HCT116 (cell line): ENCODE measurements at regions not wholly inside any gene's neighbourhood (a gene's known extent, or its start where the extent isn't known, plus 50 kb on each side); places are given as distances from the start of the nearest gene placed in this dataset.

Experiments
- ATAC-seq: fragments of 200-7000 bp; cut with Tn5 transposase; 2 replicates; pipeline ENCODE4 v1.9.1; 2020; ENCODE audit warnings: mild to moderate bottlenecking, moderate library complexity
- BruUV-seq: library from RNA; stranded (reverse); fragments of 400-500 nt; replicated peaks from 2 replicates; lab custom pipeline; 2021; lab: Mats Ljungman, UMichigan
- CTCF ChIA-PET: fragments of 300-600 bp; sonication (Branson Sonifier 250); formaldehyde crosslinking; loops from one replicate; lab custom pipeline; 2021; ENCODE audit warnings: antibody characterized with exemption; lab: Charles Lee
- POLR2A ChIA-PET: fragments of 300-600, 350-600 bp; sonication (Branson Sonifier 250); formaldehyde crosslinking; loops from one replicate; lab custom pipeline; 2021; ENCODE audit warnings: antibody characterized with exemption; lab: Charles Lee
- RAD21 ChIA-PET, 2 experiments: fragments of 300-600 bp; sonication (Branson Sonifier 250); formaldehyde crosslinking; loops; one replicate each; lab custom pipeline; 2023; ENCODE audit warnings: low total read pairs in 2 of 2; ENCODE audit not compliant: uncharacterized antibody in 2 of 2, unreplicated experiment in 2 of 2, low non-redundant PET in 1 of 2; lab: Charles Lee
- DNase-seq: peaks from one replicate; pipeline ENCODE4 v3.0.0-alpha.2; 2010; ENCODE audit warnings: low read depth, low spot score
- H2AFZ ChIP-seq: fragments of 200-600 bp; shearing (Covaris generic), sonication (generic); 2 replicates; pipeline ENCODE4 v1.6.1; 2017; ENCODE audit warnings: low read depth, mixed run types, mixed read lengths, antibody characterized with exemption, low read length; ENCODE audit not compliant: poor library complexity, severe bottlenecking
- H3K27ac ChIP-seq: 2 replicates; pipeline ENCODE4 v1.5.1; 2012; ENCODE audit warnings: low read depth, low read length
- H3K27me3 ChIP-seq: fragments of 200-600 bp; sonication (generic); 2 replicates; pipeline ENCODE4 v1.6.1; 2016; ENCODE audit warnings: mixed run types, low read length, mixed read lengths; ENCODE audit not compliant: insufficient read depth
- H3K36me3 ChIP-seq, 2 experiments: fragments of 200-500 bp in 1 of 2; fragments of 200-600 bp in 1 of 2; sonication (Bioruptor generic) in 1 of 2; sonication (generic) in 1 of 2; 2 replicates each; pipeline versions ENCODE4 v1.5.1 to v1.6.1; 2014 to 2016; ENCODE audit warnings: low read length in 2 of 2, inconsistent platforms in 1 of 2, mixed read lengths in 1 of 2, mixed run types in 1 of 2; ENCODE audit not compliant: insufficient read depth in 2 of 2, control insufficient read depth in 1 of 2
- H3K4me1 ChIP-seq, 2 experiments: fragments of 200-600 bp in 1 of 2; sonication (generic) in 1 of 2; 2 replicates each; pipeline versions ENCODE4 v1.5.1 to v1.6.1; 2012 to 2017; ENCODE audit warnings: low read length in 2 of 2, inconsistent platforms in 1 of 2, mild to moderate bottlenecking in 1 of 2, mixed read lengths in 1 of 2, mixed run types in 1 of 2, moderate library complexity in 1 of 2; ENCODE audit not compliant: insufficient read depth in 2 of 2, control insufficient read depth in 1 of 2
- H3K4me2 ChIP-seq: fragments of 200-600 bp; sonication (generic); 2 replicates; pipeline ENCODE4 v1.6.1; 2017; ENCODE audit warnings: mixed run types, low read length, mixed read lengths
- H3K4me3 ChIP-seq, 2 experiments: fragments of 200-600 bp in 1 of 2; sonication (generic) in 1 of 2; replicated peaks in 1 of 2; 2 replicates each; pipeline ENCODE4 v1.5.1; 2011 to 2016; ENCODE audit warnings: low read length in 2 of 2, control low read depth in 1 of 2, low read depth in 1 of 2, mild to moderate bottlenecking in 1 of 2, mixed read lengths in 1 of 2, mixed run types in 1 of 2
- H3K79me2 ChIP-seq: fragments of 200-600 bp; sonication (generic); 2 replicates; pipeline ENCODE4 v1.6.1; 2017; ENCODE audit warnings: mild to moderate bottlenecking, mixed run types, low read length, moderate library complexity, mixed read lengths; ENCODE audit not compliant: insufficient read depth
- H3K9ac ChIP-seq: fragments of 200-600 bp; sonication (generic); 2 replicates; pipeline ENCODE4 v1.6.1; 2016; ENCODE audit warnings: low read length, mixed read lengths
- H3K9me2 ChIP-seq: fragments of 200-600 bp; sonication (generic), shearing (Covaris generic); 2 replicates; pipeline ENCODE4 v1.6.1; 2017; ENCODE audit warnings: mixed run types, mild to moderate bottlenecking, moderate library complexity; ENCODE audit not compliant: insufficient read depth
- H3K9me3 ChIP-seq, 2 experiments: fragments of 200-500 bp in 1 of 2; fragments of 200-600 bp in 1 of 2; sonication (Bioruptor generic) in 1 of 2; sonication (generic) in 1 of 2; 2 replicates each; pipeline ENCODE4 v1.6.1; 2014 to 2017; ENCODE audit warnings: low read length in 2 of 2, mixed read lengths in 2 of 2, inconsistent platforms in 1 of 2, low read depth in 1 of 2, mild to moderate bottlenecking in 1 of 2, mixed run types in 1 of 2, moderate library complexity in 1 of 2; ENCODE audit not compliant: control insufficient read depth in 1 of 2, insufficient read depth in 1 of 2
- H4K20me1 ChIP-seq: fragments of 200-600 bp; sonication (generic), shearing (Covaris generic); 2 replicates; pipeline ENCODE4 v1.6.1; 2017; ENCODE audit warnings: mixed run types, mild to moderate bottlenecking, moderate library complexity; ENCODE audit not compliant: insufficient read depth
- CEBPB ChIP-seq: IDR thresholded peaks from 2 replicates; pipeline ENCODE4 v1.6.1; 2012; ENCODE audit warnings: low read depth
- ELF1 ChIP-seq: IDR thresholded peaks from 2 replicates; pipeline ENCODE4 v1.6.1; 2012; ENCODE audit warnings: low read depth, borderline replicate concordance
- FOSL1 ChIP-seq: IDR thresholded peaks from 2 replicates; pipeline ENCODE4 v1.6.1; 2012; ENCODE audit warnings: low read depth
- JUND ChIP-seq: IDR thresholded peaks from 2 replicates; pipeline ENCODE4 v1.6.1; 2012
- POLR2A ChIP-seq: IDR thresholded peaks from 2 replicates; pipeline ENCODE4 v1.7.0; 2011; ENCODE audit warnings: borderline replicate concordance; ENCODE audit not compliant: insufficient read depth, insufficient read length; ENCODE audit errors: extremely low read depth
- RAD21 ChIP-seq: IDR thresholded peaks from 2 replicates; pipeline ENCODE4 v1.6.1; 2012; ENCODE audit warnings: low read depth, mild to moderate bottlenecking
- SRF ChIP-seq: IDR thresholded peaks from 2 replicates; pipeline ENCODE4 v1.6.1; 2012; ENCODE audit warnings: low read depth
- TCF7L2 ChIP-seq: IDR thresholded peaks from 2 replicates; pipeline ENCODE4 v1.7.0; 2011; ENCODE audit warnings: borderline replicate concordance, inconsistent platforms; ENCODE audit not compliant: insufficient read depth, insufficient read length; ENCODE audit errors: extremely low read depth
- ZNF274 ChIP-seq: fragments of 200-500 bp; sonication (Bioruptor generic); IDR thresholded peaks from 2 replicates; pipeline ENCODE4 v1.6.1; 2014; ENCODE audit warnings: mild to moderate bottlenecking, low read depth, low read length, inconsistent platforms
- intact Hi-C: fragments of 100-400 bp; cut with micrococcal nuclease; formaldehyde crosslinking; loops from 2 replicates; pipeline ENCODE4 v1.10.0; 2022
- TF ChIP-seq, protein P1 (sequence below), 3 experiments: fragments of 200-600 bp in 1 of 3; sonication (generic) in 1 of 3; IDR thresholded peaks in 2 of 3; conservative IDR thresholded peaks in 1 of 3; 2 replicates each; pipeline ENCODE4 v1.5.1; 2012 to 2017; ENCODE audit warnings: low read depth in 2 of 3, low read length in 2 of 3, antibody characterized with exemption in 1 of 3, borderline replicate concordance in 1 of 3, control low read depth in 1 of 3, mild to moderate bottlenecking in 1 of 3, mixed read lengths in 1 of 3, mixed run types in 1 of 3, moderate library complexity in 1 of 3; ENCODE audit not compliant: insufficient read depth in 1 of 3

DNA sequence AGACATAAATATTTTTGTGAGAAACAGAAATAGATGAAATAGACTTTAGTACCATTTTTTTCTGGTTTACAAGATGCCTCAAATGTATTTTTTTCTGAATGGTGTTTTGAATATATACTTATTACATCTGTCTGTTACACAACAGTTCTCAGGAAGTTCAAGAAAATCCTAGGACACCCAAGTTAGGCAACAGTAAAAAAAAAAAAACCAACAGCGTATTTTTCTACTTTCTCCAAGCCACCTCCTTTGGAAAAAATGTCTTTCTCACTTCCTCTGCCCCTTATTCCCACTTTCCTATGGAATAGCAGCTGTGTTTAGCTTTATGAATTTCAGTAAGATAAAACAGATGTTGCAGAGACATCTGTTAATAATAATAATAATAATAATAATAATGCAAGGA is 489.6 kb upstream of the KLF12 start (continued):
- TF ChIP-seq, protein P1, sequence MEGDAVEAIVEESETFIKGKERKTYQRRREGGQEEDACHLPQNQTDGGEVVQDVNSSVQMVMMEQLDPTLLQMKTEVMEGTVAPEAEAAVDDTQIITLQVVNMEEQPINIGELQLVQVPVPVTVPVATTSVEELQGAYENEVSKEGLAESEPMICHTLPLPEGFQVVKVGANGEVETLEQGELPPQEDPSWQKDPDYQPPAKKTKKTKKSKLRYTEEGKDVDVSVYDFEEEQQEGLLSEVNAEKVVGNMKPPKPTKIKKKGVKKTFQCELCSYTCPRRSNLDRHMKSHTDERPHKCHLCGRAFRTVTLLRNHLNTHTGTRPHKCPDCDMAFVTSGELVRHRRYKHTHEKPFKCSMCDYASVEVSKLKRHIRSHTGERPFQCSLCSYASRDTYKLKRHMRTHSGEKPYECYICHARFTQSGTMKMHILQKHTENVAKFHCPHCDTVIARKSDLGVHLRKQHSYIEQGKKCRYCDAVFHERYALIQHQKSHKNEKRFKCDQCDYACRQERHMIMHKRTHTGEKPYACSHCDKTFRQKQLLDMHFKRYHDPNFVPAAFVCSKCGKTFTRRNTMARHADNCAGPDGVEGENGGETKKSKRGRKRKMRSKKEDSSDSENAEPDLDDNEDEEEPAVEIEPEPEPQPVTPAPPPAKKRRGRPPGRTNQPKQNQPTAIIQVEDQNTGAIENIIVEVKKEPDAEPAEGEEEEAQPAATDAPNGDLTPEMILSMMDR (IDR thresholded peaks at IDR 0.05 in 2 of 3, conservative IDR thresholded peaks at IDR 0.05 in 1 of 3; ENCODE audit: borderline replicate concordance in 1 of 3, insufficient read depth in 1 of 3, low read depth in 2 of 3, low read length in 2 of 3): no peak
- TF ChIP-seq ELF1 (no peak), FOSL1 (no peak), TCF7L2 (no peak)

DNA sequence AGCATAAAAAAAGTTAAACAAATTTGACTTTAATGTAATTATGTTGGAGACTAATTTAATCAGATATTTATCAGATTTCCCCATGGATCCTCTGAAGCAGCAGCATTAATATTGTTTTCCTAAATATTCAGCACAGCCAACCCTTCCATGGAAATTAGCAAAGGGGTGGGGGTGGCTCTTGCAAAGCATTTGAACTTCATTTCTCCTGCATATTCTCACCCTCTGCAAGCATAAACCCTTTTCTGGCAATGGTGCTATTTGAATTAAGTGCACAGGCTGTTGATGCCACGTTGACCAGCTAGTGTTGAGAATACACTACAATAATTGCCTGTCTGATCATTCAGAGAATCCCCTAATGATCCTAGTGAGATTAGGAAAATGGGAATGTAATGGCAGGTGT is 488.1 kb upstream of the KLF12 start:
- Histone ChIP-seq H3K9me2 (no peaks in the 10 kb centered on the region), H3K4me3 (no peak overlapping the region), H3K9ac (no peak overlapping the region), H3K79me2 (no peaks in the 10 kb centered on the region), H4K20me1 (no peaks in the 10 kb centered on the region), H3K36me3 (no peaks in the 10 kb centered on the region), H3K4me1 (no peaks in the 10 kb centered on the region), H3K4me2 (no peak overlapping the region), H3K27me3 (no peaks in the 10 kb centered on the region), H3K9me3 (no peaks in the 10 kb centered on the region), H3K27ac (no peak overlapping the region), H2AFZ (no peak overlapping the region)
- no peak for ATAC-seq
- ChIA-PET CTCF (no interaction called here), RAD21 (no interaction called here), POLR2A (no interaction called here)
- TF ChIP-seq ZNF274 (no peak), CEBPB (no peak), RAD21 (no peak), SRF (no peak), JUND (no peak), POLR2A (no peak)
- TF ChIP-seq, protein P1 (IDR thresholded peaks at IDR 0.05 in 2 of 3, conservative IDR thresholded peaks at IDR 0.05 in 1 of 3; ENCODE audit: borderline replicate concordance in 1 of 3, insufficient read depth in 1 of 3, low read depth in 2 of 3, low read length in 2 of 3): no peak
- BruUV-seq: no TSS peak
- intact Hi-C loops: no loop called here
- no peak for DNase-seq
